ENCODE measurements at regions not wholly inside any gene's neighbourhood (a gene's known extent, or its start where the extent isn't known, plus 50 kb on each side); places are given as distances from the start of the nearest gene placed in this dataset.

DNA sequence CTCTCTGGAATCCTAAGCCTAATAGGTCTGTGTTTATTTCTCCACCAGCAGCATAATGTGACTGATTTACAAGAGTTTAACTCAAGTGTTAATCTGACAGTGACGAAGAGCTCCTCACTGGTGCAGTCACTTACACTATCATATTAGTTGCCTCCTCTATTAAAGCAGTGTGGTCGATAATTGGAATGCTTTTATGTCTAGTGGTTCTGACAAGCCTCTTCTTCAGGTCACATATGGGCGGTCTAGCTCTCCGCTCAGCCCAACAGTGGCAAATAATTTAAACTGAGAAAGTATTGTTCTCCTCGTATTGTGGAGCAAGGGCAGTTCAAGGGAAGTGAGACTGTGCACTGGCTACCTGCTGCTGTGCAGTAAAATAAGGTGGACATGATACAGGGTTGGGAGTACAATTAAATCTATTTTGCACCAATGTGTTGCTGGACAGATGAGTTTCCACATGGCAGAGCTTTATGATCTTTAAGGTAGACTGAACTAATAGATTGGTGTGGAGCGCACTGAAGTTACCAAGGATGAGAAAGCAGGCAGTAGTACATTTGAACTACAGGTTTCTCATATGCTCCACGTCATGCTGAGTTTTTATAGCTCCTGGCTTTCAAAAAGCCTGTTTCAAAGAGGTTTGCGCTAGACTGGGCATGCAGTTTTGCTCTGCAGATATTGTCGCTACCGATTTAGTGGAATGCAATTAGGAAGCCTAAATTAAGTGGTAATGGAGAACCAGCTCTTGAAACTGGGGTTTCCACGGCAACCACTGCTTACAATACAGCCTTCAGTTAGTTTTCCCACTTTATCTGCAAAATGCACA lies 151.7 kb upstream of the POU3F3 start:
- TF ChIP-seq YY1 (IDR thresholded peaks at IDR 0.05; ENCODE audit: low read depth) = no peak
- no peak for TF ChIP-seq EP300 (IDR thresholded peaks at IDR 0.05; ENCODE audit: borderline replicate concordance)
- TF ChIP-seq RAD21 (IDR thresholded peaks at IDR 0.05; ENCODE audit: low read depth) = no peak
- no peak for TF ChIP-seq CREB1 (IDR thresholded peaks at IDR 0.05; ENCODE audit: low read depth)
